A673 (cell line): ENCODE measurements at regions not wholly inside any gene's neighbourhood (a gene's known extent, or its start where the extent isn't known, plus 50 kb on each side); places are given as distances from the start of the nearest gene placed in this dataset.

Experiments
- BruUV-seq: library from RNA; stranded (reverse); fragments of 400-500 nt; replicated peaks from 2 replicates; lab custom pipeline; 2021; lab: Mats Ljungman, UMichigan
- CTCF ChIA-PET: fragments of 300-600 bp; sonication (Branson Sonifier 250); formaldehyde crosslinking; loops from one replicate; lab custom pipeline; 2022; ENCODE audit warnings: antibody characterized with exemption; lab: Charles Lee
- POLR2A ChIA-PET: fragments of 300-600 bp; sonication (Branson Sonifier 250); formaldehyde crosslinking; loops from one replicate; lab custom pipeline; 2022; ENCODE audit warnings: antibody characterized with exemption; ENCODE audit not compliant: low non-redundant PET; lab: Charles Lee
- DNase-seq: peaks from one replicate; pipeline ENCODE4 v3.0.0-alpha.2; 2015; ENCODE audit warnings: low spot score
- H3K27ac ChIP-seq: fragments of 200-600 bp; sonication (generic); 2 replicates; pipeline ENCODE4 v1.5.1; 2016; ENCODE audit warnings: mixed run types, low read depth, mild to moderate bottlenecking, mixed read lengths, antibody characterized with exemption, low read length; ENCODE audit not compliant: poor library complexity, severe bottlenecking
- H3K27me3 ChIP-seq: fragments of 200-600 bp; sonication (generic); replicated peaks from 2 replicates; pipeline ENCODE4 v1.6.1; 2017; ENCODE audit warnings: mixed run types, low read depth, mild to moderate bottlenecking, mixed read lengths, antibody characterized with exemption, low read length; ENCODE audit not compliant: insufficient read depth, poor library complexity
- H3K36me3 ChIP-seq: fragments of 200-600 bp; sonication (generic); 2 replicates; pipeline ENCODE4 v1.6.1; 2016; ENCODE audit warnings: mixed run types, mild to moderate bottlenecking, mixed read lengths, antibody characterized with exemption, low read length; ENCODE audit not compliant: insufficient read depth, poor library complexity, severe bottlenecking
- H3K4me1 ChIP-seq: fragments of 200-600 bp; sonication (generic); 2 replicates; pipeline ENCODE4 v1.6.1; 2017; ENCODE audit warnings: mixed run types, mild to moderate bottlenecking, mixed read lengths, antibody characterized with exemption, low read length; ENCODE audit not compliant: insufficient read depth, poor library complexity, severe bottlenecking
- H3K4me3 ChIP-seq: fragments of 200-600 bp; sonication (generic); 2 replicates; pipeline ENCODE4 v1.5.1; 2016; ENCODE audit warnings: low read depth, mixed run types, mild to moderate bottlenecking, mixed read lengths, low read length; ENCODE audit not compliant: poor library complexity, severe bottlenecking
- H3K9me3 ChIP-seq: fragments of 200-600 bp; sonication (generic); 2 replicates; pipeline ENCODE4 v1.6.1; 2016; ENCODE audit warnings: mixed run types, low read depth, mild to moderate bottlenecking, mixed read lengths, antibody characterized with exemption, low read length; ENCODE audit not compliant: poor library complexity, severe bottlenecking
- EZH2 ChIP-seq: fragments of 200-600 bp; sonication (generic); IDR thresholded peaks from 2 replicates; pipeline ENCODE4 v1.6.1; 2017; ENCODE audit warnings: borderline replicate concordance, low read depth, mild to moderate bottlenecking, mixed read lengths, antibody characterized with exemption, low read length; ENCODE audit not compliant: poor library complexity, severe bottlenecking
- intact Hi-C: fragments of 100-400 bp; cut with micrococcal nuclease; formaldehyde crosslinking; loops from one replicate; pipeline ENCODE4 v1.10.0; 2022; ENCODE audit not compliant: unreplicated experiment
- TF ChIP-seq, protein P1 (sequence below): fragments of 300-800, 200-600 bp; sonication (generic); conservative IDR thresholded peaks from 2 replicates; pipeline ENCODE4 v1.5.1; 2017; ENCODE audit warnings: low read depth, mild to moderate bottlenecking, antibody characterized with exemption, low read length, moderate library complexity, mixed read lengths

DNA sequence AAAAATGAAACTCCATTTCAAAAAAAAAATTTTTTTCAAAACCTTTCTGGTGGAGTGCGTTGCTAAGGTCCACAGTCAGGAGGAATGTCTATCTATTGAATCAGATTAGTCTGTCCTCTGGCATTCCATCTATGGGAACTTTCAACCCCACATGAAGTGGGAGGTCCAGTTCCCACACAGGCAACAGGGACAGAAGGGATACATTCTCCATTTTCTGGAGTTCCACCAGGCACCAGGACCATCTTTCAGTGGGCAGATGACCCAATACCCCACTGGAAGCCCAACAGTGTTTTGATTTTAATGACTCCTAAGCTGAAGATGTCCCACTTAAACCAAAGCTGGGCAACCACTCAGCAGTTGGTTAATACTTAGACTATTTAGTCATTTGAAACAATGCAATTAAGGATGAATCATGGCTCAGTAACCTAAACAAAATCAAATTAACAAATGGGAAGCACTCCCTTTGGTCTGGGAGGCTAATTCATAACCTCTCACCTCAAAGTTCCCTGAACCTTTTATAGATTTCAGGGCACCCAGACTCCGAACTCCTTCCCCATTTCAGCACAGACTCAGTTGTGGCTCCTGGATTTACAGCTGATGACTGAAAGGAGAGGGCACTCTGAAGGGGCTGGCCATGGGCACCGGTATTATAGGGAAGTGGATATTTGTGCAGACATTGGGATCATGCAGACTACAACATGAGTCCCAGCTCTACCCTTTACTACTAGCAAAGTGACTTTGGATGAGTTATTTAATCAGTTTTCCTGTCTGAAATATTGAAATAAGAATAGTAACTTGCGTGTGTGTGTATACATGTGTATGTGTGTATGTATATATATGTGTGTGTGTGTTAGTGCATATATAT lies 264.3 kb upstream of the LRTM1 start:
- H3K4me1 ChIP-seq, result no peaks in the 10 kb centered on the region
- intact Hi-C loops, result no loop called here
- no peak for TF ChIP-seq EZH2
- TF ChIP-seq, protein P1, sequence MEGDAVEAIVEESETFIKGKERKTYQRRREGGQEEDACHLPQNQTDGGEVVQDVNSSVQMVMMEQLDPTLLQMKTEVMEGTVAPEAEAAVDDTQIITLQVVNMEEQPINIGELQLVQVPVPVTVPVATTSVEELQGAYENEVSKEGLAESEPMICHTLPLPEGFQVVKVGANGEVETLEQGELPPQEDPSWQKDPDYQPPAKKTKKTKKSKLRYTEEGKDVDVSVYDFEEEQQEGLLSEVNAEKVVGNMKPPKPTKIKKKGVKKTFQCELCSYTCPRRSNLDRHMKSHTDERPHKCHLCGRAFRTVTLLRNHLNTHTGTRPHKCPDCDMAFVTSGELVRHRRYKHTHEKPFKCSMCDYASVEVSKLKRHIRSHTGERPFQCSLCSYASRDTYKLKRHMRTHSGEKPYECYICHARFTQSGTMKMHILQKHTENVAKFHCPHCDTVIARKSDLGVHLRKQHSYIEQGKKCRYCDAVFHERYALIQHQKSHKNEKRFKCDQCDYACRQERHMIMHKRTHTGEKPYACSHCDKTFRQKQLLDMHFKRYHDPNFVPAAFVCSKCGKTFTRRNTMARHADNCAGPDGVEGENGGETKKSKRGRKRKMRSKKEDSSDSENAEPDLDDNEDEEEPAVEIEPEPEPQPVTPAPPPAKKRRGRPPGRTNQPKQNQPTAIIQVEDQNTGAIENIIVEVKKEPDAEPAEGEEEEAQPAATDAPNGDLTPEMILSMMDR, result no peak
- H3K27ac ChIP-seq, result no peak overlapping the region
- no TSS peak for BruUV-seq
- no peaks in the 10 kb centered on the region for H3K27me3 ChIP-seq
- H3K9me3 ChIP-seq, result no peaks in the 10 kb centered on the region
- no peak for DNase-seq
- no peaks in the 10 kb centered on the region for H3K36me3 ChIP-seq
- H3K4me3 ChIP-seq, result no peak overlapping the region
- ChIA-PET POLR2A (no interaction called here), CTCF (interaction anchor here (0.6 kb wide), 1 partner anchor 1287 kb away, joined by 4 read pairs; no protein-coding TSS in a partner anchor)

DNA sequence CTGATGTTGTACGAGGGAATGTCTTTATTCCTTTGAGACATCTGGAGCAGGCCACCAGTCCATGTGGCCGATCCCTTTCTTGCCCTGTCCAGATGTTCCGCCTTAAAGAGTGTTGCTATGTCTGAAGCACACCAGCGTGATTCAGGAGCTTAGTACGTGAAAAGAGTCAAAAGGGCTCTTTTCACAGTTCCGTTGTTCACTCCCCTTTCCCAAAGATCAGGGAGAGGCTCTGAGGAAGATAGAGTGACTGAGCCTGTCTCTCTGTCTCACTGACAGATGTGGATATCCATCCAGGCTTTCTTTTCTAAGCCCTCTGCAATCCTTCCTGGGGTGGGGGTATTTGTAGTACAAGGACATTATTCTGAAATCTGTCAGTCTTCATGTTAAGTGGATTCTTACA lies 262.5 kb upstream of the LRTM1 start:
- intact Hi-C loops, result no loop called here
- Histone ChIP-seq H3K4me3 (no peak overlapping the region), H3K27me3 (no peaks in the 10 kb centered on the region), H3K27ac (no peak overlapping the region), H3K4me1 (no peaks in the 10 kb centered on the region), H3K9me3 (no peaks in the 10 kb centered on the region), H3K36me3 (no peaks in the 10 kb centered on the region)
- no peak for TF ChIP-seq EZH2
- TF ChIP-seq, protein P1, result no peak
- CTCF ChIA-PET, result no interaction called here
- POLR2A ChIA-PET, result no interaction called here
- no peak for DNase-seq
- BruUV-seq, result no TSS peak

DNA sequence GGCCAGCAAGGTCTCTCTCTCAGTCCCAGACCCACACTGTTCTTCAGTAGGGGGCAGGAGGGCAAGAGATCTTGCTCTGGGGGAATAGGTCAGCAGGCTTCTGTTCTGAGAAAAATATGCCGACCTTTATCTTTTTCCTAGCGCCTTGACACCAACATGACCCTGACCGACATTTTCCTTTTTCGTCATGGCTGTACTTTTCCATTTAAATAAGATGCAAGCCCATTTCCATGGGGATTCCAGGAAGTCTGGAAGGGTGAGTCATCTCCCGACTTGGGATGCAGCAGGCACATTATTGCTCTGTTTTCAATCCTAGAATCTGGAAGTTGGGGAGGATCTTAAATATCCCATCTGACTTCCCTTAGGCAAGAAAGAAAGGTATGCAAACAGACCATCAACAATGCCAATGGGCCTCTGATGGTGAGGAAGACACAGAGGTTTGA lies 261.5 kb upstream of the LRTM1 start:
- H3K36me3 ChIP-seq, result no peaks in the 10 kb centered on the region
- no peaks in the 10 kb centered on the region for H3K9me3 ChIP-seq
- H3K27ac ChIP-seq, result no peak overlapping the region
- no peaks in the 10 kb centered on the region for H3K27me3 ChIP-seq
- ChIA-PET CTCF (no interaction called here), POLR2A (no interaction called here)
- no peak for DNase-seq
- no TSS peak for BruUV-seq
- TF ChIP-seq EZH2, result no peak
- TF ChIP-seq, protein P1, result no peak
- no peak overlapping the region for H3K4me3 ChIP-seq
- H3K4me1 ChIP-seq, result no peaks in the 10 kb centered on the region
- intact Hi-C loops, result no loop called here
